AG10803 (cell line): ENCODE measurements at regions not wholly inside any gene's neighbourhood (a gene's known extent, or its start where the extent isn't known, plus 50 kb on each side); places are given as distances from the start of the nearest gene placed in this dataset.

Experiments used
- DNase-seq: peaks from one replicate; pipeline ENCODE4 v3.0.0; 2010; ENCODE audit warnings: low read depth
- H3K4me3 ChIP-seq: 2 replicates; pipeline ENCODE4 v1.5.1; 2011; ENCODE audit warnings: mild to moderate bottlenecking, low read length, control low read depth
- TF ChIP-seq, protein P1 (sequence below): conservative IDR thresholded peaks from 2 replicates; pipeline ENCODE4 v1.5.1; 2011; ENCODE audit warnings: mild to moderate bottlenecking, low read length, control low read depth, inconsistent platforms

GRCh38 chr12:58570411-58570810 is 349.9 kb downstream of the LRIG3 start:
- no peak for DNase-seq
- no peak overlapping the region for H3K4me3 ChIP-seq
- TF ChIP-seq, protein P1, sequence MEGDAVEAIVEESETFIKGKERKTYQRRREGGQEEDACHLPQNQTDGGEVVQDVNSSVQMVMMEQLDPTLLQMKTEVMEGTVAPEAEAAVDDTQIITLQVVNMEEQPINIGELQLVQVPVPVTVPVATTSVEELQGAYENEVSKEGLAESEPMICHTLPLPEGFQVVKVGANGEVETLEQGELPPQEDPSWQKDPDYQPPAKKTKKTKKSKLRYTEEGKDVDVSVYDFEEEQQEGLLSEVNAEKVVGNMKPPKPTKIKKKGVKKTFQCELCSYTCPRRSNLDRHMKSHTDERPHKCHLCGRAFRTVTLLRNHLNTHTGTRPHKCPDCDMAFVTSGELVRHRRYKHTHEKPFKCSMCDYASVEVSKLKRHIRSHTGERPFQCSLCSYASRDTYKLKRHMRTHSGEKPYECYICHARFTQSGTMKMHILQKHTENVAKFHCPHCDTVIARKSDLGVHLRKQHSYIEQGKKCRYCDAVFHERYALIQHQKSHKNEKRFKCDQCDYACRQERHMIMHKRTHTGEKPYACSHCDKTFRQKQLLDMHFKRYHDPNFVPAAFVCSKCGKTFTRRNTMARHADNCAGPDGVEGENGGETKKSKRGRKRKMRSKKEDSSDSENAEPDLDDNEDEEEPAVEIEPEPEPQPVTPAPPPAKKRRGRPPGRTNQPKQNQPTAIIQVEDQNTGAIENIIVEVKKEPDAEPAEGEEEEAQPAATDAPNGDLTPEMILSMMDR: no peak

GRCh38 chr12:58575256-58575655 is 345.0 kb downstream of the LRIG3 start:
- DNase-seq: peak; percentile 68

DNA sequence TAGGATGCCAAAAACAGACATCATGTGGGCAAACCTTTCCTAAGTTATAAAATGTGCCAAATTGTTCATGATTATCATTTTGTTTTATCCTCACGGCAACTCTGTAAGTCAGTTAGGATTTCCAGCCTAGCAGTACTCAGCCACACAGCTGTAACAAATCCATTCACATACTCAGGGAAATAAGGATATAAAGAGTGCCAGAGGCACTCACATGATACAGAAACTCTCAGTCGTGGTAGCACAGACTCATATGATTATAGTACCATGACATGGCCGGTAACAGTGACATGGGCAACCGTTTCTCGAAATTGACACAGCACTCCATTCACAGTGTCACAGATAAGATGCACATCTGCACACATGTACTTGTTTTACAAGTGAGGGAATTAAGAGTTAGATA is 344.2 kb downstream of the LRIG3 start:
- no peak for DNase-seq
- TF ChIP-seq, protein P1: no peak
- no peak overlapping the region for H3K4me3 ChIP-seq

More at GRCh38 chr12:58575256-58575655, 345.0 kb downstream of the LRIG3 start:
- TF ChIP-seq, protein P1: no peak
- no peak overlapping the region for H3K4me3 ChIP-seq

DNA sequence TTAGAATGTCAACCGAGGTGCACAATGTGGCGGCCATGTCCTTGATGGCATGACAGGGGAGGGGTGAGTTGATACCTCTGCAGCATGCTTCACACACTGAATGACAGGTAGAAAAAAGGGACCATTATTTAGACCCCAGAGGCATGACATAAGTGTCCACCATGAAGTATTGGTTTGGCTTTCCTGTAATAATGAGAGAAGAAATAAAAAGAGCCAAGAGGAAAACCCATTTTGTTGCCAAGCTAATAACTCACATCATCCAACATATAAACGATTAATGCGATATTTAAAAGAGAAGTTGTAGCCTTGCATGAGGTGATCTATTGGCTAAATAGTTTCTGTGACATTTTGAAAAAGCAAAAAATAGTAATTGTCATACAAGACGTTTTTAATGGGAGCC is 343.4 kb downstream of the LRIG3 start:
- no peak overlapping the region for H3K4me3 ChIP-seq
- TF ChIP-seq, protein P1: no peak
- DNase-seq: no peak

- no peak for DNase-seq
- no peak overlapping the region for H3K4me3 ChIP-seq
- TF ChIP-seq, protein P1: no peak
Observed at GRCh38 chr12:58580095-58580494, 340.2 kb downstream of the LRIG3 start.

DNA sequence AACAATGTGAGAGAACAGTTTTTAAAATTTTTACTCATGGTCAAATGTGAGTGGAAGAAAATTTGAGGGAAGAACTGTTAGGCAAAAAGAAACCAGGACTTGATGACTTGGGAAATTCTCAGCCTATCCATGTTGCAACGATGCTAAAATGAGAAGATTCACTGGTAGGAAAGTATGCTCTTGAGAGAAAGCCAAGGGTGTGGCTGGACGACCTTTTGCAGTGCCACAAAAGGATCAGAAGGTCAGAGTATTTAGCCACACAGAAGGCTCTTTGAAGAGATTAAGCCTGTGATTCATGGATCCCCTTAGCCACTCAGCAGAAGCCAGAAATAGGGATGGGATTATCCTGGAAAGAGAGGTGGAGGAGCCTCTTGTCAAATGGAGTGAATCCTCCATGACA is 336.8 kb downstream of the LRIG3 start:
- DNase-seq: peak; percentile 72
- TF ChIP-seq, protein P1: no peak
- no peak overlapping the region for H3K4me3 ChIP-seq

GRCh38 chr12:58583940-58584339 is 336.4 kb downstream of the LRIG3 start:
- DNase-seq: no peak
- H3K4me3 ChIP-seq: no peak overlapping the region
- TF ChIP-seq, protein P1: no peak
